HG03575 (cell line): ENCODE measurements at regions not wholly inside any gene's neighbourhood (a gene's known extent, or its start where the extent isn't known, plus 50 kb on each side); places are given as distances from the start of the nearest gene placed in this dataset.

Experiments
- ATAC-seq: cut with Tn5 transposase; IDR thresholded peaks from one replicate; pipeline ENCODE4 v1.9.1; 2021; ENCODE audit not compliant: unreplicated experiment, insufficient number of reproducible peaks, low FRiP score; ENCODE audit errors: extremely low read depth

- ATAC-seq = no peak
These were observed 481.8 kb upstream of the CDH18 start for GRCh38 chr5:20469792-20470191.

GRCh38 chr5:20469390-20469789, 481.4 kb upstream of the CDH18 start:
- no peak for ATAC-seq

DNA sequence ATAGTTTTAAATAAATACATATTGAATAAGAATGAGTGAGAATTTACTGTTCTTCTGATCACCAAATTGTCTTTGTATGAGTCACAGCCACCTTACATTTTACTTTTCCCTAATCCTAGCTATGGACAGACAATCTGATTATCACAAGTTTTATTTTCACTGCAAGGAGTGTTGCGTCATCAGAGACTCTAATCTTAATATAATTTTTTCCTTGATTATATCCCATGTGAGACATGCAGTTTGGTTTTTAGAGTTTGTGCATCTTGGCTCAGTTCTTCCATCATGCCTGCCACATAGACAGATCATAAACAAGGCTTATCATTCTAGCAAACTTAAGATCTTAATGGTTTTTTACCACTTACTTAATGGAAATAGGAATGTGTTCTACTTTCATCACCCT, 478.5 kb upstream of the CDH18 start:
- ATAC-seq = no peak

DNA sequence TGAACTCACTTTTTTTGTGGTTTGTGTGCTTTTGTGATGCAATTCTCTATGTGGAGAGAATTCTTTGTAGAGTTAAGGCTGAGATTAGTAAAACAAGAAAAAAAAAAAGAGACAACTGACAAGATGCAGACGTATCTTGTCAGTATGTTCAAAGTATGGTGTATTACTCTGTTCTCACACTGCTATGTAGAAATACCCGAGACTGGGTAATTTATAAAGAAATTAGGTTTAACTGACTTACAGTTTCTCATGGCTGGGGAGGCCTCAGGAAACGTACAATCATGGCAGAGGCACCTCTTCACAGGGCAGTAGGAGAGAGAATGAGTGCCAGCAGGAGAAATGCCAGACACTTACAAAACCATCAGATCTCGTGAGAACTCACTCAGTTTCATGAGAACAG, 475.2 kb upstream of the CDH18 start:
- ATAC-seq = no peak

DNA sequence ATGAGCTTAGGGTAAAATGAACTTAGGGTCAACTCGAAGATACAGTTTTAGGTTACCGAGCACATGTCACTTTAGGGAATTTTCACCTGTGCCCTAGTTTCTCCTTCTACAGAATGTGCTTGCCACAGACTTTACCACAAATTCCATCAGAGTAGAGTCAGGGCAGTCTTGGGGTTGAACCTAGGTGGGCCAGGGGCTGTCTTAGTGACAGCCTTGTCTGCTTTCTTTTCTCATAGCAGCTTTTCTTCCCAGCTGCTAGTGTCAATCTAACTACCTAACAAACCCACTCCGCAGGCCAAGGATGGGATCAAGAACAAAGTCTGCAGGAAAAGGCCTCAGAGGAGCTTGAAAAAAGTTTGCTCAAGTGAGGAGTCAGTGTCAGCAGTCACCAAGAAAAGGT, 458.1 kb upstream of the CDH18 start:
- no peak for ATAC-seq

- no peak for ATAC-seq
These were observed 457.4 kb upstream of the CDH18 start for GRCh38 chr5:20445326-20445860.

DNA sequence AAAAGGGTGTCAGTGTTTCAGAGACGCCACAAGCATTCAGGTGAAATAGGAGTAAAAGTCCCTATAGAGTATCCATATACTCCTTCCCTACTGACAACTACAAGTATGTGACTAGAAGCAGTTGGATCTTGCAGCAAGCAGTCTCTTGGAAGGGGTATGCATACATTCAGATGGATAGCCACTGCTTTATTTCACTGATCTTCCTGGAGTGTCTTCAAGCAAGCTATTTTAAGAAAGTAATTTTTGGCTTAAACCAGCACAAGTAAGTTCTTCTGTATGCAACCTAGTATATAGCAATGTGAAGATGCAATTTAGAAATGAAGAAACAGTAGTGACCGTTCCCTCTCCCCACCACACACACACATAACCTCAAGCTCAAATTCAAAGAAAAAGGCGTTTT, 446.8 kb upstream of the CDH18 start:
- ATAC-seq = no peak

DNA sequence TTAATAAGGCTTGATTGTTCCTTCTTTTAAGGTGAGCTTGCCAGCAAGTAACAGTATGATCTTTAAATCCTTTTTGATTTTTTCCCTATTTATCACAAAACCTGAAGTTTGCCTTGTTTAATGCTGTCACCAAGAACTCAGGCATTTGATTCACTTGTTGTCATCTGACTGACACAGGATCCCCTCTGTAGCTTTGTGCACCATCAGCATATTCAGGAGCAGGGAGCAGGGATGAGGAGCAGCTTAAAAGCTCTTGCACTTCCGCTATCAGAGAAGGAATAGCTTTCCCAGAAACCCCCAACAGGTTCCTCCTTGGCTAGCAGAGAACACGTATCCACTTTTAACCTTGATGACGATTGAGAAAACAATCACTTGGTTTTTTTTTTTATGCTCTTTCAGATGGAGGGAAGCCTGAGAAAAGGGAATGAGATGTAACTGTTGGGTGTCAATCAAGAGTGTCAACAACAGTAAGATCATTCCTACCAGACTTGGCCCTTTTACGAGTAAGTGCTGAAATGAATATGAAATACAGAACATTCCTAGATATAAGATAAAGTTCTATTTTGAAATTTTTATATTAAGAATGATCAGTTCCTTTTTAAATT, 433.1 kb upstream of the CDH18 start:
- ATAC-seq = no peak
